GM21381 (cell line): ENCODE measurements at regions not wholly inside any gene's neighbourhood (a gene's known extent, or its start where the extent isn't known, plus 50 kb on each side); places are given as distances from the start of the nearest gene placed in this dataset.
"Not testable (repeated sequence)": the region's sequence is repeated elsewhere in the genome, so short reads cannot be mapped to it uniquely, and the experiment has no call there.

ENCODE experiments used
- ATAC-seq: cut with Tn5 transposase; IDR thresholded peaks from one replicate; pipeline ENCODE4 v1.9.1; 2021; ENCODE audit warnings: mild to moderate bottlenecking, moderate library complexity; ENCODE audit not compliant: unreplicated experiment

DNA sequence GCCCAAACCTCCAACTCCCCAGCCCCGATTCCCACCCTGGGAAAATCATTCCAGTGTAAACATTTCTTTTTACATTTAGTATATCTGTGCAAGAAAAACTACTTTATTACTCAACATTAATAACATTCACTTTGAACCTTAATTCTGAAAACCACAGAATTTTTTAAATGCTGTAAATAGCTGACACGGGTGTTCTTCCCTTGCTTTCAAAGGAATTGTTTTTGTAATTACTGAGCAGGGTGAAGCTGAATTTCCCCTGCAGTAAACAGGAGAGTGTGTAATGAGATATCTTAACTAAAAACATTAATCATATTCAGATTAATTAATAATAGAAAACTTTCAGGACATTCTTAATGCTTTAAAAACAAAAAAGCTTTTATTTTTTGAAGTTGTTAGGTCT, 99.3 kb upstream of the CITED2 start:
- no peak for ATAC-seq

DNA sequence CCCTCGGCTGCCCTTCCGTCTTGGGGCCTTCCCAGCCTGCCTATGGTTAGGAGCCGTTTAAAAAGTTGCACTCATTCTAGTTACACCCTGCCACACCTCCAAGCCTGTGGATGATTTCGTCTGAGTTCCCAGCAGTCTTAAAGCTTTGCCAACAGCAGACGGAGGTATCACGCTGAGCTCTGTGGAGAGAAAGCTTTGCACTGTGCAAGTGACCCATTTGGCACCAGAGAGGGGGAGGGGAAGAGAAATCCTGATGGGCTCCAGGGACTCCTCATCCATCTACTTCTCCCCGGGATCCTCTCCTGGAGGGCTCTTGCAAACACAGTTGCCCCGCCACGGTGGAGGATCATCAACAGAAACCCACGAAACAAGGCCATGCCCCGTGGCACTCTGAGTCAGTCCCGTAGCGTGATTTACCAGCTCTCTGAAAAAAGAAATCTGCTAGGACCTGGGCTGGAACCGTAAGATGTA, 98.8 kb upstream of the CITED2 start:
- ATAC-seq, result no peak

DNA sequence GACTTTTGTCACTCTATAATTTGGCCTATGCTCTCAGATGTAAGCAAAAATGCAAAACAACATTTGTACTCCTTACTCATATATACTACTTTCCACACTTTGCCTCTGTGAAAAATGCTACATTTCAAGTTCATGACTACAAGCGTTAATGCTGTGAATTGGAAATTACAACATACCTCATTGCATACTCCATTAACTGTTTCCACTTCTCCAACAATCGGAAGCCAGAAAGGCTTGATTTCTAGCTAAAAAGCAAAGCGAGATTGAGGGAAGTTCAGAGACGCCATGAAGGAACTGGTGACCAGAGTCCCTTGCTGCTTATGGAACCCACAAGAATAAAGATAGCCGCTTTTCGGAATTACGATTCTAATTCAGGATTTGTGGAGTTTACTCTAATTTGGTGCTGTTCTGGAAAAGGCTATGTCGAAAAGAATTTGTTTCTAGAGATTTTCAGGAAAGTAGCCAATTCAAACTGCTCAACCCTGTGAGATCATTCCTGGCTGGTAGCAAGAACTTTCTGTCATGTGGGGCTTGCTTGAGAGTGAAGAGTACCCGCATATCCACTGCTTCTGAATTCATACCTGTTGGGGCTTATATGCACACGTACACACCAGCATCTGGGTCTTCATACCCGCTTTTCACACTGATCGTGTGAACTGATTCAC, 98.0 kb upstream of the CITED2 start:
- ATAC-seq, result no peak

DNA sequence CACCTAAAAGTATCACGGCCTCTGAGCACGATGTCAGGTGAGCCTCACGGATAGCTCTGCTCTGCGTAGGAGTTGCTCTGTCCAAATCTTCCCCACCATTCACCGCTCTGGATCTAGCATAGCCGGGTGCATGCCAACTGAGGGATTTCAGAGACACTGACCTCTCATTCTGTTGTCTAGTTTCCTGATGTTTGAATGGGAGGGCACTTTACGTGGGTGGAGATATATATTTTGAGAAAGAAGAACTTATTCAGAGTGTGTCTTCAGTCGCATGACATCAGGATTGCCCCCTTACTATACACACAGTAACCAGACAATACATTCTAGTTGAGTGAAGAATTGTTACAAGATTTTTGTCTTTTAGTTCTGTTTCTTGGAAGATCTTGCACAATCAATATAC, 96.5 kb upstream of the CITED2 start:
- no peak for ATAC-seq

DNA sequence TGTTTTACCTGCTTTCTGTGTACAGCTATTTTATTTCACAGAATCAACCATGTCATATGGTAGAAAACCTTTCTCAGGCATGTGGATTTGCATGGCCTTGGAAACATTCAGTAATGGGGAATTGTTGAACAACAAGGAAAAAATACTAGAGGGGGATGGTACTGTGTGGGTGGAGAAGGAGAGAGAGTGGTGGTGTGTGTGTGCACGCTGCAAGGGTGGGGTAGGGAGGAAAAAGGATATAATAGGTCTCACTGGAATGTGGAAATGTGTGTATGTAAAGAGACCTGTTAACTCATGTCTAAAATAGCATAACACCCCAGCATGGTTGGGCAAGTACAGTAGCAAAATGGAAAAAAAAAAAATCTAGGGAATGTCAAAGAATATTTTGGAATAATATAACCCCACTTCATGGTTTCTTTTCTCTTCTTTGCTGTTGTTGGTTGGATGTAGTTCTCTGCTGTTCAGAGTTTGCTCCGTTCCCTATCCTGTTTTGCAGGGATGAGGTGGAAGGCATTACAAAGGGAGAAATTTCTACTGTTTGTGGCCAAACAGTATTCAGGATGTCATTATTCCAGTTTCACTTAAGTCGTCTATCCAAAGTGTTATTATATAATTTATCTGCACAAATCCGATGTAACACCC, 93.9 kb upstream of the CITED2 start:
- ATAC-seq, result no peak

DNA sequence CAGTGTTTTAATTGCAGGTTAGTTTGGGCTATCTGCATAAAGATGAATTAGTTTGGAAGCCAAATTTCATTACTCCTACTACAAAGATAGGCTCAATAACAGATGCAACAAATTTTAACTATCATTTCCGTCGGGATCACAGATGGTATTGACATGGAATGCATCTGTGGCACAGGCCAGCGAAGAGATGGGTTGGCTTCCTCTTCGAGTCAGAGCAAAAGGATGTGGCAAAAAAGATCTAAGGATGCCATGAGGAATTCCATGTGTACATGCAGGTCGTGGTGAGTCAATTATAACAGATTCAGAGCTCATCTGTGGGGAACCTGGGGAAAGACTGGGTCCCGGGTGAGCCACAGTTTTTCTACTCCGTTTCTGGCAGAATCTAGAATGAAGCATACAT, 83.0 kb upstream of the CITED2 start:
- ATAC-seq, result no peak

DNA sequence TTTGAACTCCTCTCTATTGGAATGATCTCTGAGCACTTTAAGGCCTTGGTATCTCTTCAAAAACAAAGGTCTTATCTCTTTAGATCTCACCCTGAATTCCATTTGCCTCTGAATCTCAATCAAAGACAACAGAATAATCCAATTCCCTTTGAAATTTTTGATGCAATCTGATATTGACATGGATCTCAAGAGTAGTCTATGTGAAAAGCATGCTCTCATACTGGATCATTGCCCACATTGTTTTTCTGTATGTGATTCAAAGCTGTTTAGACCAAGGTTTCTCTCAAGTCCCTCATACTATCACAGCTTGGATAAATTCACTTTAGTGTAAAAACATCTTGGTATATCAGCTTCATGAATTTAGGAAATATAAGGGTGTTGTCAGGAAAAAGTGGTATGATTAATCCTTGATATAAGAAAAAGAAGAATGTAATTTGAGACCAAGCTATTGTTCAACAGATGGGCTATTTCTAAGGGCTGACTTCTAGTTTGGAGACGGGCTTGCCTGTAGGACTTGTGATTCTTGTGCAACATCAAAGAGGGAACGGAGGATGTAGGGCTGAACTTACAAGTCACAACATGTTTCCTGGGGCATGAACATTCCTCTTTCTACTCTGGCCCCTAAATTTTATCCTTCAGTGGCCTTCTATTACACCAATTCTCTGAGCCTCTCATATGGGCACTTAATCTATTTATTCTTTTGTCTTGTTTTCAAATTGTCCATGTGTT, 77.9 kb upstream of the CITED2 start:
- ATAC-seq, result no peak

DNA sequence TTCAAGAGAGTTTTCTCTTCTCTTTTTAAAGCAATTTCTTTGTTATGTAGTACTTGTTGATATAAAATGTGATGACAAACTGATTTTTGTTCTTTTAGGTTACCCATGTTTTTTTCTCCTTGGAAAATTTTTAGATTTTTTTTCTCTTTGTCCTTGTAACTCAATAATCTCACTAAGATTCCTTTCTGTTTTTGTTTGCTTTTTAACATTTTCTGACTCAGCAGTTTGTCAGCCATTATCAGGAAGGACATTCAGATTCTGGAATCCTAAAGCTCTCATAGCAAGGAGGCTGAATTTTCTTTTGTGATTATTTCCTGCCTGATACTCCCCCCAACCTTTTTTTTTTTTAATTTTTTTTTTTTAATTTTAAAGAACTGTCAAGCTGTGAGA, 75.2 kb upstream of the CITED2 start:
- no peak for ATAC-seq

DNA sequence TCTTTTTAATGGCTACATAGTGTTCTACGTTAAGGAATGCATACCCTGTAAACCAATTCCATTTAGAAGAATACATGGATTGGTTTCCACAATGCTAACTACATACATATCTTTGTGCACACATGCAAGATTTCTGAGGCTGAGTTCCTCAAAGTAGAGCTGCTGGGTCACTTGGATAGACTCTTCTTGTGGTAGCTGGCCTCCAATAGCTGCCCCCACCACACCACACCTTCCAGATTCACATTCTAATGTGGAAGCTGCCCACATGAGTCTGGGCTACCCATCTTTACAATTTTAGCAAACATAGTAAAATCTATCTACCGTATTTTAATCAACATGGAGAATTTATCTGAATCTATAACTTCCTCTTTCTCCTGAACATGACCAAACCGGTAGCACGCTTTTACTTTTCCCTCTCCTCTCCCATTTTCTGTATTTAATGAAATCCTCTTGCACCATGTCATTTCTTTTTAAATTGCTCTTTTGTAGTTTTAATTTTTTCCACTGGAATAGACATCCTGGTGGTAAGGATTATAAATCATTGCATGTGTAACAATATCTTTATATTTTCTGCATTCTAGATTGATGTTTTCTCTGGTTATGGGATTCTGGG, 74.7 kb upstream of the CITED2 start:
- no peak for ATAC-seq

DNA sequence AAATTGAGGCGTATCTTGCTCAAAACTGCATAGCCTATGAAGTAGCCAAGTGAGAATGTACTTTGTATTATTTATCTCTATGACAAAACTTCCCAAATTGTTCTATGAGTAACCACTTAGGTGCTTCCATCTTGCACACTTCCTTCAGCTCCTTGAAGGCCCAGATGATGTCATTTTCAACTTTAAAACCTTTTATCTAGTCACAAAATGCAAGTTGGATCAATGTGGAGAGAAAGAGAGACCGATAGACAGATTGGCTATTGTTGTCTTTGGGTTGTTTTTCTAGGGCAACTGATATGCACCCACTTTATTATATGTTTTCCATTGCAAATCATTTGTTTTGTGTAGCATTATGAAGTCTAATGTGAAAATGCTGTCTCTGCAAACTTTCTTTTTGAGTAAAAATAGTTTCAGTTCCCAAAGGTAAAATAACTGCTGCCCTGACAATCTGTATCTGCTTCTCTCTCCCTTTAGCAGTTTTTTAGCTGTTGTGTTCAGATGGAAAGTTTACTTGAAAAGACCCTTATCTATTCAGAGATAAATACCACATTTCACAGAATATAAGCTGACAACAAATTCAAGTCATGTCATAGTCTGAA, 73.7 kb upstream of the CITED2 start:
- peak; percentile 87 for ATAC-seq

DNA sequence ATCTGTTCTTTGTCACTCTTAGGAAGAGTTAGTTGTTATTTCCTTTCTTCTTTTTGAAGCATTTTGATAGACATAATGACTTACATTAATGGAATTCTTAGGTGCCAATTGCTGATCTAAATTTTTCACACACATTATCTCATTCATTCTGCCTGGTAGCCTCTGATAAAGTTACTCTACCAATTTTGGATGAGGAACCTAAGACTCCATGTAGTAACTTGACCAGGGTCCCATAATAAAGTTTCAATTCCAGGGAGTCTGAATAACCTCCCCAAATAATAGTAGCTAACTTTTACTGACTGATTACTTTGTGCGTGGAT, 73.2 kb upstream of the CITED2 start:
- no peak for ATAC-seq

DNA sequence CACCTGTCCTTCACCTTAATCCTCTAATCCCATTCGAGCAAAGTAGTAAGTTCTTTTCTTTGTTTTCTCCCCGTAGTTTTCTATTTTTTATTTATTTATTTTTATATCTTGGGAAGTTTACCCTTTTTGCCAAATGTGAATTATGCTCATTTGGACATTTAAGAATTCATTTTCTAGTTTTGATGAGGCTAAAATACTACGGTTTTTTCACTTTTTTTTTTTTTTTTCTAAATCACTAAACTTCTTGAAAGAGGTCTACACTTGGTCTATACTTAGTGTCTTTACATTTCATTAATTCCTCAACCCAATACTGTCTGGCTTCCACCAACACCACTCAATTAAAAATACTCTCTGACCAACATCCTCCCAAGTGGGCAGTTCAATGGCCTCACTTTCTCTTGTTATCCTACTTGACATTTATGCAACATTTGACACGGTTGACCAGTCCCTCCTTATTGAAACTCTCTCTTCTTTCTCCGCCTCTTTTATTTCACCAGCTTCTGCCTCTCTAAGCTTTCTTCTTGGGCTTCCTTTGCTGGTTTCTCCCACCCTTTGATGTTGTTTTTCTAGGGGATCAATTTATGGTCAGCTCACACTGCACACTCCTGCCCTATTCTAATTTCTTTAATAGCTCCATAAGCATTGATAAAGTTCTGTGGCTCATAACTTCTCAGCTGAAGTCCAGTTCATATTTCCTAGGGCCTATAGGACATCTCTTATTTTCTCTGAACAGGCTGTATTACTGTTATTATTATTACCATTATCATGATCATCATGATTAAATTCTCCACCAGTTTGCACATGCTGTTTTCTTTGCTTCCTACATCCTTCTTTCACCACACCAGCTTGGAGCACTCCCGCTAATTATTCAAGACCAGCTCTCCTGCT, 72.6 kb upstream of the CITED2 start:
- no peak for ATAC-seq

DNA sequence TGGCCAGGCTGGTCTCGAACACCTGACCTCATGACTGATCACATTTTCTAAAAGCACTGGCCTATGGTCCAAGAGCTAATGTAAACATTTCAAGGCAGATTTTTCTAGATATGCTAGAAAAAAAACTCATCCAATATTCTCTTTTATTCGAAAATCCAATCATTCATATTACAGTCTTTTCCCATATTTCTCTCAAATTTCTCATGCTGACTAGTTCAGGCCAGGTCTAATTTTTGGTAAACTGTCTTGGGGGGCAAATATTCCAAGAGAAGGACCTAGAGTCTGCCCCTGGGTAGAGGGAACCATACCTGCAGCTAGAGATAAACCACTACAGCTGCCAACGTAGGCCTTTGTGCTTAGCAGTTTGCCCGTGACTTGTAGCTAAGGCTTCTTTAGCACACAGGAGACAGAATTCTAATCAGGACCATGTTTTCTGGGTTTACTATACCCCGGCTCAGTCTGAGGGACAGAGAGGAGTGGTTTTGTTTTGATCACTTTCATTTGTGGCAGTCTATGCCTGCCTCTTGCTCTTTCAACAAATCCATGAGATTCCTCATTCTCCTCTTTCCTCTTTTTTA, 71.8 kb upstream of the CITED2 start:
- no peak for ATAC-seq

DNA sequence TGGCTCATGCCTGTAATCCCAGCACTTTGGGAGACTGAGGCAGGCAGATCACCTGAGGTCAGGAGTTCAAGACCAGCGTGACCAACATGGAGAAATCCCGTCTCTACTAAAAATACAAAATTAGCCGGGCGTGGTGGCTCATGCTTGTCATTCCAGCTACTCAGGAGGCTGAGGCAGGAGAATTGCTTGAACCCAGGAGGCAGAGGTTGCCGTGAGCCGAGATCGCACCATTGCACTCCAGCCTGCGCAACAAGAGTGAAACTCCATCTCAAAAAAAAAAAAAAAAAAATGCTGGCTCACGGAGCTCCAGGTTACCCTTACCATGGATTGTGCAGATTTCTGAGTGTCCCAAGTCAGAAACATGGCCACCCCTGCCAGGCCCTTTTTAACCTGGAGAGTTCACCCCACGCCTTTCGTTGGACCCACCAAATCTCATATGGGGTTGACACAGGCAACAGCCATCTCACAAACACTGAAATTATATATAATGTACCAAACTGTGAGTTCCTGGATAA, 69.9 kb upstream of the CITED2 start:
- ATAC-seq, result not testable (repeated sequence)

DNA sequence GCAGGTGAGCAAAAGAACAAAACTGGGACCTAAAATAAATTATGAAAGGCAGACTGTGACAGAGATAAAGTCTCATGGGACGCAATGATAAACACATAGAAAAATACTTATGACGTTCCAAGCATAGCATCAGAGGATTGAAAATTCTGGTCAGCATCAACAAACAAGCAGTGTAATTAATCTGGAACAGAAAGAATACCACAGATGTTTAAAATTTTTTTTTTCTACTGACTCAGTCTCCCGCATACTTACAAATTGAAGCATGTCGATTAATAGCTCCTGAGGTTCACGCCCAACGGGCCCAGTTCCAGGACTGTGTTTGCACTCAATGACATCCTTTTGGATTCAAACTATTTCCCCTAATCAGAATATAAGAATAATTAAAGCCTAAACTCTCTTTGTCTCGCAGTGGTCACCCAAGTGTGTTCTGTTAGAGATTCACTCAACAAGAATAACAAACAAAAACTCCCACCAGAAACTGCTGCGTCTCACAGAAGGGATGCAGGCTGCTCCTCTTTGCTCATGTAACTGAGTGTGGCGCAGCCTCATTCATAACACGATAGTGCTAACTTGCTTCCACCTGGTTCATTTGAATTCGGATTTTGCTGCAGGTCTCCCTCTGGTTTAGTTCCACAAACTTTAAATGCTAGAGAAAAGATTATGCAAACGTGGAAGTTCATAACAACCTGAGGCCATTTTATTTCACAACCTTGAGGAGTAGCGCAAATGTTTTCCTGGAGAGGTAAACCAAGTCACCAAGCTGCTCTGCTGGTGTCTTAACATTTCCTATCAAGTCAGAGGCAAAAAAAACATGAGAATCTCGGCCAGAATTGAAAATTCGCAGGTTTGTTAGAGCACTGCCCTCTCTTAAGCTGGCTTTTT, 69.0 kb upstream of the CITED2 start:
- no peak for ATAC-seq

DNA sequence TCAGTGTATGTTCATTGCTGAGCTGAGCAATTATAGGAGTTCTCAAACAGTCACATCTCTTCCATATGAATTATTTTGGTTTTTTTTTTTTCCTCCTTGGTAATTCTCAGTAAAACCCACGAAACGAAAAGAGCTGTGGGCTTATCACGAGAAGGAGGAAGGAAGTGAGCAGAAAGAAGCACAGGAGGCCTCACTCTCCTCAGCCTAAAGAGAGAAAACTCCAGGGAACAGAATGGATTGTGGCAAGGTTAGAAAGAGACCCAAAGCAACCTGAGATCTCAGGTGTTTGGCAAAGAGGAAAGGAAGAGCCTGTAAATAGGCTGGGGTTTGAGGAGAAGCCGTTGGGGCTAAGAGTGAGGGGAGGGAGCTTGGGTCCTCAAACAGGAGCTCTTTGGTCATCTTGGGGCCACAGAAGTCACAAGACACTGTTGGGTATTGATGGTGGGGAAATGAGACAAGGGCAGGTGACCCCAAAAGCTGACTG, 67.8 kb upstream of the CITED2 start:
- no peak for ATAC-seq

DNA sequence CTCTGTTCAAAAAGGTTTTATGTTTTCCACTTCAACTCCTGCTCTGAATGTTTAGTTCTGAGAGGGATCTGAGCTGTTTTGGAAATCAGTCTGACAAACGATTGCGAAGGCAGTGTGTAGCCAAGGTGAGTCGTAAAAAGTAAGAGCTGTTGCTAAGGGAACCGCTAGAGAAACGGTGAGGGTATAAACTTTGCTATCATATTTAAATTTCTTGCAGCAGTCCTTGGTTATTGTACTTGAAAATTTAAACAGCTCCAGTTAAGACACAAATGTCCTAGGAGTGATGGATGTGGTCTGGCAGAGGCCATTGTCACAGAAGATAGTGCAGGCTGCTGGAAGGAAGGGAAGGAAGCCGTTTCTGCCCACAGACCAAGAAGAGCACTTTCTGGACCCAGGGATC, 64.9 kb upstream of the CITED2 start:
- ATAC-seq, result no peak

DNA sequence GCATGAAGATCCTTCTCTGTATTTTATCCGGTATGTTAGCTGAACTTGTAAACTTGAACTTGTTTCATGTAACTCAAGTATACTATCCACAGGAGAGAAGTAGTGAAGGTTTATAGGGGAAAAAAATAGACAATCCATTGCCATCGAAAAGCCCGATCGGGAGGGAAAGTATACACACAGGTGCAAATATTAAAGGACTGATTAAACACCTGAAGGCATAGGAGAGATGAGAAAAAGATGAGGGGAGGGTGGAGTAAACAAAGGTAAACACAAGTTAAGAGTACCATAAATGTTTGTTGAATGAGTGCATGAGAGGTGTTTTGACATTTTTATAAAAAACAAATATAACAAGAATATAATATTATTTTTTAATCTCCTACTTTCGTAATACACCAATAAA, 64.3 kb upstream of the CITED2 start:
- no peak for ATAC-seq

DNA sequence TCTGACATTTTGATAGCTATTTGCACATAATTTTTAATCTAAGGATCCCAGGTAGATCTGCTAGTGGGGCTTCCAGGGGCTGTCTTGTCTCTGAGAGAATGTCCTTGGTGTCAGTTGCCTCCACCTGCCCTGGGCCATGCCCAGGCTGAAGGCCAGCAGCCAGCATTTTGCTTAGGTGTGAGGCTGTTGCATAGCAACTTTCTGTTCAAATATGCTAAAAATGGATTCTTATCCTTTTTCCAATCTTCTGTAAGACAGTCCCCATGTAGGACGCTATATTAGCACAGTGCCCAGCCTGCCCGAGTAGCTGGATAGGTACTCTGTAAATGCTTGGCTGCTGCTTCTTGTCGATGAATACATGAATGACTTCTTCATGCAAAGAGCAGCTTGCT, 62.5 kb upstream of the CITED2 start:
- no peak for ATAC-seq
